ENCODE measurements at regions not wholly inside any gene's neighbourhood (a gene's known extent, or its start where the extent isn't known, plus 50 kb on each side); places are given as distances from the start of the nearest gene placed in this dataset.

GRCh38 chr13:70249332-70250064 is 141.2 kb upstream of the KLHL1 start:
- TF ChIP-seq POU6F1 (CRISPR knock-in tag; IDR thresholded peaks at IDR 0.05; ENCODE audit: borderline replicate concordance, low read depth) (no peak), RARB (CRISPR knock-in tag; IDR thresholded peaks at IDR 0.05) (no peak), ARNTL (CRISPR knock-in tag; IDR thresholded peaks at IDR 0.05; ENCODE audit: borderline replicate concordance, low read depth) (no peak), CSRNP3 (CRISPR knock-in tag; IDR thresholded peaks at IDR 0.05) (no peak)
- no peak for ATAC-seq

- no peak for ATAC-seq
- TF ChIP-seq ARNTL (CRISPR knock-in tag; IDR thresholded peaks at IDR 0.05; ENCODE audit: borderline replicate concordance, low read depth) (no peak), ISL1 (CRISPR knock-in tag; IDR thresholded peaks at IDR 0.05) (peak; percentile 68), ZNF565 (CRISPR knock-in tag; conservative IDR thresholded peaks at IDR 0.05; ENCODE audit: low read depth) (no peak)
These were observed 128.9 kb upstream of the KLHL1 start for GRCh38 chr13:70237131-70237530.

- ATAC-seq, result no peak
- TF ChIP-seq BACH2 (CRISPR knock-in tag; IDR thresholded peaks at IDR 0.05; ENCODE audit: borderline replicate concordance), result no peak
- no peak for TF ChIP-seq PATZ1 (CRISPR knock-in tag; IDR thresholded peaks at IDR 0.05; ENCODE audit: borderline replicate concordance)
- TF ChIP-seq CREB5 (CRISPR knock-in tag; IDR thresholded peaks at IDR 0.05; ENCODE audit: low read depth), result no peak
- no peak for TF ChIP-seq RARB (CRISPR knock-in tag; IDR thresholded peaks at IDR 0.05)
- no peak for TF ChIP-seq ESRRG (CRISPR knock-in tag; IDR thresholded peaks at IDR 0.05)
- TF ChIP-seq CSRNP3 (CRISPR knock-in tag; IDR thresholded peaks at IDR 0.05), result no peak
- TF ChIP-seq SNAI2 (CRISPR knock-in tag; IDR thresholded peaks at IDR 0.05), result no peak
- no peak for TF ChIP-seq POU6F1 (CRISPR knock-in tag; IDR thresholded peaks at IDR 0.05; ENCODE audit: borderline replicate concordance, low read depth)
- TF ChIP-seq ZFP3 (CRISPR knock-in tag; IDR thresholded peaks at IDR 0.05), result no peak
- no peak for TF ChIP-seq OSR1 (CRISPR knock-in tag; IDR thresholded peaks at IDR 0.05)
- no peak for TF ChIP-seq ZFP30 (CRISPR knock-in tag; IDR thresholded peaks at IDR 0.05)
- no peak for TF ChIP-seq ZNF565 (CRISPR knock-in tag; conservative IDR thresholded peaks at IDR 0.05; ENCODE audit: low read depth)
- no peak for TF ChIP-seq TCF4 (CRISPR knock-in tag; IDR thresholded peaks at IDR 0.05; ENCODE audit: borderline replicate concordance)
- TF ChIP-seq ISL1 (CRISPR knock-in tag; IDR thresholded peaks at IDR 0.05), result no peak
- TF ChIP-seq ZNF70 (CRISPR knock-in tag; IDR thresholded peaks at IDR 0.05), result no peak
- TF ChIP-seq ARNTL (CRISPR knock-in tag; IDR thresholded peaks at IDR 0.05; ENCODE audit: borderline replicate concordance, low read depth), result no peak
- TF ChIP-seq GLIS3 (CRISPR knock-in tag; IDR thresholded peaks at IDR 0.05), result no peak
- TF ChIP-seq PPARA (CRISPR knock-in tag; IDR thresholded peaks at IDR 0.05; ENCODE audit: borderline replicate concordance), result no peak
- no peak for TF ChIP-seq ZC3H10 (CRISPR knock-in tag; IDR thresholded peaks at IDR 0.05)
- no peak for TF ChIP-seq ZNF8 (CRISPR knock-in tag; IDR thresholded peaks at IDR 0.05)
These were observed 127.3 kb upstream of the KLHL1 start for GRCh38 chr13:70235565-70235964.

All from SK-N-SH treated with all-trans-retinoic acid at 6 μM for 48 hours (cell line).